ENCODE measurements at regions not wholly inside any gene's neighbourhood (a gene's known extent, or its start where the extent isn't known, plus 50 kb on each side); places are given as distances from the start of the nearest gene placed in this dataset.

DNA sequence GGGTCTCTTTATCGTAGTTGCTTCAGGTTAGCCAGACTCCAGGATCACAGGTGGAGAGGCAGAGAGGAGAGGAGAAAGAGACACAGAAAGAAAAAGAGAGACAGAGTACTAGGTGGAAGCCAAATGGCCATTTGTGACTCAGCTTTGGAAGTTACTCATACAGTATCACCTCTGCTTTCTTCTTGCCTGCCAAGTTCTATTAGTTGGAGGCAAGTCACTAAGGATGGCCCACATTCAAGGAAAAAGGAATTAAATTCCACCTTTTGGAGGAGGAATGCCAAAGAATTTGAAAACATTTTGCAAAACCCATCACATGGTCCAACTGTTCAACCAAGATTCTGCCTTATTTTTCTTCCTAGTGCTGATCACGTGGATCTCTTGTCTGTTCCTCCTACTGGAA, 291.1 kb downstream of the CHL1 start:
- DNase-seq (ENCODE audit: low read depth) = peak; percentile 56
- H3K4me3 ChIP-seq (ENCODE audit: low read length) = no peak overlapping the region
- no peak for TF ChIP-seq CTCF (IDR thresholded peaks at IDR 0.05; ENCODE audit: insufficient read depth, low read depth, low read length, missing control alignments)

- no peak for TF ChIP-seq CTCF (IDR thresholded peaks at IDR 0.05; ENCODE audit: insufficient read depth, low read depth, low read length, missing control alignments)
- no peak overlapping the region for H3K4me3 ChIP-seq (ENCODE audit: low read length)
Measured at GRCh38 chr3:492586-493316, 296.2 kb downstream of the CHL1 start.

GRCh38 chr3:494190-494589, 297.6 kb downstream of the CHL1 start:
- no peak overlapping the region for H3K4me3 ChIP-seq (ENCODE audit: low read length)
- no peak for DNase-seq (ENCODE audit: low read depth)
- no peak for TF ChIP-seq CTCF (IDR thresholded peaks at IDR 0.05; ENCODE audit: insufficient read depth, low read depth, low read length, missing control alignments)

More at GRCh38 chr3:492586-493316, 296.2 kb downstream of the CHL1 start:
- peak; percentile 36 for DNase-seq (ENCODE audit: low read depth)

DNA sequence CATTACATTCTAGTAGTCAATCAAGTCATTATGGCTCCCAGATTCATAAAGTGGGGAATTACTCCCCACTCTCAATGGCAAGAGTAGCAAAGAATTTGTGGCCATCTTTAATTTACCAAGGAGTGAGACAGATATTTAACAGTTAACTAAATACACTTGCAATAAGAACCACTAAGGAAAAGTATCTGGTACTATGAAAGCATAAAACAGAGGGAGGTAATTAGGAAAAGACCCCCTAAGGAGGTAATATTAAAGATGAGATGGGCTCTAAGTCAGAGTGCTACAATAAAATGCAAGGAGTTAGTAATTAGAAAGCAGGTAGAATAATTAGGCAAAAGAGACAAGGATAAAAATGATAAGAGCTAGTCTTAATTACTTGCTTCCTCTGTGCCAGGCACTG, 301.9 kb downstream of the CHL1 start:
- DNase-seq (ENCODE audit: low read depth) = no peak
- no peak overlapping the region for H3K4me3 ChIP-seq (ENCODE audit: low read length)
- TF ChIP-seq CTCF (IDR thresholded peaks at IDR 0.05; ENCODE audit: insufficient read depth, low read depth, low read length, missing control alignments) = no peak

- H3K4me3 ChIP-seq (ENCODE audit: low read length) = no peak overlapping the region
- TF ChIP-seq CTCF (IDR thresholded peaks at IDR 0.05; ENCODE audit: insufficient read depth, low read depth, low read length, missing control alignments) = no peak
- no peak for DNase-seq (ENCODE audit: low read depth)
Measured at GRCh38 chr3:499001-499761, 302.6 kb downstream of the CHL1 start.

DNA sequence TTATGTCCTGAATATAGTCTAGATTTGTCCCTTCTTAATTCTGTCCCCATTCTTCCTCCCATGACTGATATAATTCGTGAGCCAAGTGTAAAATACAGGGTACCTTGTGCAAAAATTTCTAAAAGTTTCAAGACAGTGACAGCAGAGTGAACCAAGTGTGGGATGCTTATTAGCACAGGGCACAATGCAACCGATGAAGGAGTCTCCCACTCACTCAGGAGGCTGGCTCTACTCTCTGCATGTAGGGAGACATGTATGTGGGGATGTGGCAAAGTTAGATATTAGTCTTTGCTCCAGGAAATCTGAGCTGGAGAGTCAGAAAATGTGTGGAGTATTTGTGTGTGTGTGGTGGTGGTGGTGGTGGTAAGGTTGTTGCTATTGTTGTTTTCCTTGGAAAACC, 305.9 kb downstream of the CHL1 start:
- no peak for DNase-seq (ENCODE audit: low read depth)
- no peak for TF ChIP-seq CTCF (IDR thresholded peaks at IDR 0.05; ENCODE audit: insufficient read depth, low read depth, low read length, missing control alignments)
- no peak overlapping the region for H3K4me3 ChIP-seq (ENCODE audit: low read length)

All from epithelial cell of esophagus (primary cell).